ENCODE measurements at regions not wholly inside any gene's neighbourhood (a gene's known extent, or its start where the extent isn't known, plus 50 kb on each side); places are given as distances from the start of the nearest gene placed in this dataset.
"Not testable (repeated sequence)": the region's sequence is repeated elsewhere in the genome, so short reads cannot be mapped to it uniquely, and the experiment has no call there.

GRCh38 chr9:29390859-29391258 is 1817.6 kb upstream of the C9orf72 start:
- no peak overlapping the region for H3K4me3 Mint-ChIP-seq
- no peaks in the 10 kb centered on the region for H3K9me3 ChIP-seq (ENCODE audit: control insufficient read depth in 1 of 2, low read length in 2 of 2)

GRCh38 chr9:29393064-29393463 is 1819.8 kb upstream of the C9orf72 start:
- Mint-ChIP-seq H3K9me3 (peaks cover 0 to 8% (median 2%) of the 10 kb centered on the region in 8 donors), H3K36me3 (no peaks in the 10 kb centered on the region), H3K27me3 (no peaks in the 10 kb centered on the region), H3K4me1 (no peaks in the 10 kb centered on the region), H3K27ac (no peak overlapping the region), H3K4me3 (no peak overlapping the region)
- Histone ChIP-seq H3K27ac (ENCODE audit: low read depth, low read length) (no peak overlapping the region), H3K9me3 (ENCODE audit: control insufficient read depth in 1 of 2, low read length in 2 of 2) (no peaks in the 10 kb centered on the region), H3K27me3 (ENCODE audit: insufficient read depth, low read length) (no peaks in the 10 kb centered on the region), H3K36me3 (ENCODE audit: insufficient read depth, low read length) (no peaks in the 10 kb centered on the region), H3K4me3 (ENCODE audit: low read length in 2 of 2) (no peak overlapping the region), H3K4me1 (ENCODE audit: insufficient read depth, low read length) (no peaks in the 10 kb centered on the region)
- ChIA-PET POLR2A (ENCODE audit: partially characterized antibody) (no interaction called here), CTCF (ENCODE audit: partially characterized antibody) (no interaction called here)
- intact Hi-C loops (cut with micrococcal nuclease): no loop called here
- DNase-seq: no peak

More at GRCh38 chr9:29390859-29391258, 1817.6 kb upstream of the C9orf72 start:
- Histone ChIP-seq H3K4me3 (ENCODE audit: low read length in 2 of 2) (no peak overlapping the region), H3K27ac (ENCODE audit: low read depth, low read length) (no peak overlapping the region), H3K36me3 (ENCODE audit: insufficient read depth, low read length) (no peaks in the 10 kb centered on the region), H3K27me3 (ENCODE audit: insufficient read depth, low read length) (no peaks in the 10 kb centered on the region), H3K4me1 (ENCODE audit: insufficient read depth, low read length) (no peaks in the 10 kb centered on the region)
- Mint-ChIP-seq H3K27me3 (no peaks in the 10 kb centered on the region), H3K9me3 (peaks cover 0 to 7% (median 2%) of the 10 kb centered on the region in 8 donors), H3K27ac (no peak overlapping the region), H3K4me1 (no peaks in the 10 kb centered on the region), H3K36me3 (no peaks in the 10 kb centered on the region)
- ChIA-PET POLR2A (ENCODE audit: partially characterized antibody) (no interaction called here), CTCF (ENCODE audit: partially characterized antibody) (no interaction called here)
- no peak for DNase-seq
- intact Hi-C loops (cut with micrococcal nuclease): no loop called here

GRCh38 chr9:29394855-29395254 is 1821.6 kb upstream of the C9orf72 start:
- H3K27me3 Mint-ChIP-seq: no peaks in the 10 kb centered on the region
- ChIA-PET CTCF (ENCODE audit: partially characterized antibody) (no interaction called here), POLR2A (ENCODE audit: partially characterized antibody) (no interaction called here)
- intact Hi-C loops (cut with micrococcal nuclease): no loop called here
- H3K27ac Mint-ChIP-seq: no peak overlapping the region
- H3K9me3 Mint-ChIP-seq: peaks cover 0 to 7% (median 4%) of the 10 kb centered on the region in 8 donors
- Histone ChIP-seq H3K9me3 (ENCODE audit: control insufficient read depth in 1 of 2, low read length in 2 of 2) (no peaks in the 10 kb centered on the region), H3K36me3 (ENCODE audit: insufficient read depth, low read length) (no peaks in the 10 kb centered on the region), H3K4me1 (ENCODE audit: insufficient read depth, low read length) (no peaks in the 10 kb centered on the region), H3K27ac (ENCODE audit: low read depth, low read length) (no peak overlapping the region), H3K27me3 (ENCODE audit: insufficient read depth, low read length) (no peaks in the 10 kb centered on the region), H3K4me3 (ENCODE audit: low read length in 2 of 2) (no peak overlapping the region)
- H3K4me1 Mint-ChIP-seq: no peaks in the 10 kb centered on the region
- no peak overlapping the region for H3K4me3 Mint-ChIP-seq
- DNase-seq: no peak
- no peaks in the 10 kb centered on the region for H3K36me3 Mint-ChIP-seq

- no peaks in the 10 kb centered on the region for H3K27me3 Mint-ChIP-seq
- CTCF ChIA-PET (ENCODE audit: partially characterized antibody): no interaction called here
- intact Hi-C loops (cut with micrococcal nuclease): no loop called here
Observed at GRCh38 chr9:29397148-29397547, 1823.9 kb upstream of the C9orf72 start.

GRCh38 chr9:29416204-29416603 is 1842.9 kb upstream of the C9orf72 start:
- DNase-seq: no peak
- Mint-ChIP-seq H3K27ac (no peak overlapping the region), H3K36me3 (no peaks in the 10 kb centered on the region), H3K27me3 (no peaks in the 10 kb centered on the region), H3K4me3 (no peak overlapping the region), H3K9me3 (peaks cover 0 to 4% (median under 1%) of the 10 kb centered on the region in 8 donors), H3K4me1 (no peaks in the 10 kb centered on the region)
- Histone ChIP-seq H3K27me3 (ENCODE audit: insufficient read depth, low read length) (no peaks in the 10 kb centered on the region), H3K9me3 (ENCODE audit: control insufficient read depth in 1 of 2, low read length in 2 of 2) (no peaks in the 10 kb centered on the region), H3K4me3 (ENCODE audit: low read length in 2 of 2) (no peak overlapping the region), H3K4me1 (ENCODE audit: insufficient read depth, low read length) (no peaks in the 10 kb centered on the region), H3K27ac (ENCODE audit: low read depth, low read length) (no peak overlapping the region), H3K36me3 (ENCODE audit: insufficient read depth, low read length) (no peaks in the 10 kb centered on the region)
- intact Hi-C loops (cut with micrococcal nuclease): no loop called here
- ChIA-PET CTCF (ENCODE audit: partially characterized antibody) (no interaction called here), POLR2A (ENCODE audit: partially characterized antibody) (no interaction called here)

More at GRCh38 chr9:29397148-29397547, 1823.9 kb upstream of the C9orf72 start:
- POLR2A ChIA-PET (ENCODE audit: partially characterized antibody): no interaction called here
- Histone ChIP-seq H3K4me1 (ENCODE audit: insufficient read depth, low read length) (no peaks in the 10 kb centered on the region), H3K36me3 (ENCODE audit: insufficient read depth, low read length) (no peaks in the 10 kb centered on the region), H3K9me3 (ENCODE audit: control insufficient read depth in 1 of 2, low read length in 2 of 2) (no peaks in the 10 kb centered on the region), H3K27ac (ENCODE audit: low read depth, low read length) (no peak overlapping the region), H3K4me3 (ENCODE audit: low read length in 2 of 2) (no peak overlapping the region), H3K27me3 (ENCODE audit: insufficient read depth, low read length) (no peaks in the 10 kb centered on the region)
- Mint-ChIP-seq H3K4me3 (no peak overlapping the region), H3K4me1 (no peaks in the 10 kb centered on the region), H3K9me3 (peaks cover 0 to 4% (median 3%) of the 10 kb centered on the region in 8 donors), H3K36me3 (no peaks in the 10 kb centered on the region), H3K27ac (no peak overlapping the region)
- DNase-seq: no peak

GRCh38 chr9:29422438-29422837 is 1849.2 kb upstream of the C9orf72 start:
- Histone ChIP-seq H3K4me1 (ENCODE audit: insufficient read depth, low read length) (no peaks in the 10 kb centered on the region), H3K4me3 (ENCODE audit: low read length in 2 of 2) (no peak overlapping the region), H3K27me3 (ENCODE audit: insufficient read depth, low read length) (no peaks in the 10 kb centered on the region), H3K36me3 (ENCODE audit: insufficient read depth, low read length) (no peaks in the 10 kb centered on the region), H3K9me3 (ENCODE audit: control insufficient read depth in 1 of 2, low read length in 2 of 2) (no peaks in the 10 kb centered on the region), H3K27ac (ENCODE audit: low read depth, low read length) (no peak overlapping the region)
- intact Hi-C loops (cut with micrococcal nuclease): no loop called here
- H3K9me3 Mint-ChIP-seq: peaks cover 0 to 4% (median 3%) of the 10 kb centered on the region in 8 donors
- no peaks in the 10 kb centered on the region for H3K4me1 Mint-ChIP-seq
- CTCF ChIA-PET (ENCODE audit: partially characterized antibody): no interaction called here
- H3K36me3 Mint-ChIP-seq: no peaks in the 10 kb centered on the region
- no peak overlapping the region for H3K27ac Mint-ChIP-seq
- H3K27me3 Mint-ChIP-seq: no peaks in the 10 kb centered on the region
- H3K4me3 Mint-ChIP-seq: no peak overlapping the region
- no peak for DNase-seq
- POLR2A ChIA-PET (ENCODE audit: partially characterized antibody): no interaction called here

GRCh38 chr9:29432191-29432590 is 1858.9 kb upstream of the C9orf72 start:
- peaks cover 0 to 18% (median 6%) of the 10 kb centered on the region in 8 donors for H3K9me3 Mint-ChIP-seq
- Histone ChIP-seq H3K27me3 (ENCODE audit: insufficient read depth, low read length) (no peaks in the 10 kb centered on the region), H3K27ac (ENCODE audit: low read depth, low read length) (no peak overlapping the region), H3K9me3 (ENCODE audit: control insufficient read depth in 1 of 2, low read length in 2 of 2) (no peaks in the 10 kb centered on the region), H3K4me3 (ENCODE audit: low read length in 2 of 2) (no peak overlapping the region), H3K36me3 (ENCODE audit: insufficient read depth, low read length) (no peaks in the 10 kb centered on the region), H3K4me1 (ENCODE audit: insufficient read depth, low read length) (no peaks in the 10 kb centered on the region)
- CTCF ChIA-PET (ENCODE audit: partially characterized antibody): no interaction called here
- no peak overlapping the region for H3K4me3 Mint-ChIP-seq
- intact Hi-C loops (cut with micrococcal nuclease): no loop called here
- no peaks in the 10 kb centered on the region for H3K27me3 Mint-ChIP-seq
- no peak for DNase-seq
- no peaks in the 10 kb centered on the region for H3K4me1 Mint-ChIP-seq
- H3K27ac Mint-ChIP-seq: no peak overlapping the region
- H3K36me3 Mint-ChIP-seq: no peaks in the 10 kb centered on the region
- POLR2A ChIA-PET (ENCODE audit: partially characterized antibody): no interaction called here

- H3K4me1 ChIP-seq (ENCODE audit: insufficient read depth, low read length); H3K4me3 ChIP-seq (ENCODE audit: low read length in 2 of 2); H3K27ac ChIP-seq (ENCODE audit: low read depth, low read length); H3K27me3 ChIP-seq (ENCODE audit: insufficient read depth, low read length); H3K4me3 Mint-ChIP-seq; DNase-seq; intact Hi-C loops (cut with micrococcal nuclease); H3K27me3 Mint-ChIP-seq; H3K36me3 Mint-ChIP-seq; H3K4me1 Mint-ChIP-seq; H3K27ac Mint-ChIP-seq; H3K36me3 ChIP-seq (ENCODE audit: insufficient read depth, low read length); CTCF ChIA-PET (ENCODE audit: partially characterized antibody); POLR2A ChIA-PET (ENCODE audit: partially characterized antibody); H3K9me3 ChIP-seq (ENCODE audit: control insufficient read depth in 1 of 2, low read length in 2 of 2): not testable (repeated sequence)
- peaks cover 0 to 18% (median 6%) of the 10 kb centered on the region in 8 donors for H3K9me3 Mint-ChIP-seq
Observed at GRCh38 chr9:29432656-29433055, 1859.4 kb upstream of the C9orf72 start.

All from CD4-positive, alpha-beta memory T cell (primary cell).